ENCODE measurements at regions not wholly inside any gene's neighbourhood (a gene's known extent, or its start where the extent isn't known, plus 50 kb on each side); places are given as distances from the start of the nearest gene placed in this dataset.

- no peak for TF ChIP-seq REST (IDR thresholded peaks at IDR 0.05; ENCODE audit: low read depth)
- TF ChIP-seq EGR1 (IDR thresholded peaks at IDR 0.05) = no peak
- no peak for TF ChIP-seq TCF12 (IDR thresholded peaks at IDR 0.05; ENCODE audit: low read depth)
- no peak for TF ChIP-seq EP300 (IDR thresholded peaks at IDR 0.05; ENCODE audit: borderline replicate concordance)
- no peak for TF ChIP-seq RAD21 (IDR thresholded peaks at IDR 0.05; ENCODE audit: low read depth)
- no peak for TF ChIP-seq MAX (IDR thresholded peaks at IDR 0.05)
- TF ChIP-seq FOXM1 (IDR thresholded peaks at IDR 0.05; ENCODE audit: borderline replicate concordance, low read depth) = no peak
- TF ChIP-seq NFIC (IDR thresholded peaks at IDR 0.05) = no peak
- no peak for TF ChIP-seq TAF1 (IDR thresholded peaks at IDR 0.05; ENCODE audit: low read depth)
Observed at GRCh38 chr21:35547946-35548774, 499.1 kb upstream of the RUNX1 start.

All from Ishikawa (cell line).